Activated CD4-positive, CD25-positive, alpha-beta regulatory T cell treated with anti-CD3 and anti-CD28 coated beads, Interleukin-2, amount 50 U/mL, for 72 hours (primary cell): ENCODE measurements at regions not wholly inside any gene's neighbourhood (a gene's known extent, or its start where the extent isn't known, plus 50 kb on each side); places are given as distances from the start of the nearest gene placed in this dataset.
A peak's percentile ranks its signal among the peaks of the same experiment; 100 is the strongest.

Experiments
- DNase-seq: peaks from one replicate; pipeline ENCODE4 v3.0.0; 2021

- no peak for DNase-seq
Measured at GRCh38 chr13:50071379-50071778, 56.1 kb downstream of the KCNRG start.

GRCh38 chr13:50072676-50073075 lies 57.4 kb downstream of the KCNRG start:
- DNase-seq, result no peak

- no peak for DNase-seq
Measured at GRCh38 chr13:50073340-50073739, 58.1 kb downstream of the KCNRG start.

- no peak for DNase-seq
Measured at GRCh38 chr13:50074843-50075242, 59.6 kb downstream of the KCNRG start.

GRCh38 chr13:50075619-50076097 lies 60.4 kb downstream of the KCNRG start:
- no peak for DNase-seq

GRCh38 chr13:50077431-50077830 lies 62.2 kb downstream of the KCNRG start:
- DNase-seq, result no peak

- no peak for DNase-seq
Measured at GRCh38 chr13:50078231-50078894, 63.1 kb downstream of the KCNRG start.

GRCh38 chr13:50078895-50079654 lies 63.8 kb downstream of the KCNRG start:
- DNase-seq, result no peak

- no peak for DNase-seq
Measured at GRCh38 chr13:50079655-50080202, 64.5 kb downstream of the KCNRG start.

- no peak for DNase-seq
Measured at GRCh38 chr13:50080203-50080910, 65.1 kb downstream of the KCNRG start.

GRCh38 chr13:50080911-50081678 lies 65.9 kb downstream of the KCNRG start:
- peak; percentile 70 for DNase-seq

- DNase-seq, result peak; percentile 96
Measured at GRCh38 chr13:50081679-50082425, 66.6 kb downstream of the KCNRG start.

GRCh38 chr13:50082426-50083281 lies 67.4 kb downstream of the KCNRG start:
- peak; percentile 70 for DNase-seq

- DNase-seq, result no peak
Measured at GRCh38 chr13:50085063-50085462, 69.8 kb downstream of the KCNRG start.

- no peak for DNase-seq
Measured at GRCh38 chr13:50089633-50090032, 74.4 kb downstream of the KCNRG start.

- DNase-seq, result no peak
Measured at GRCh38 chr13:50090211-50090610, 75.0 kb downstream of the KCNRG start.

- DNase-seq, result no peak
Measured at GRCh38 chr13:50094615-50095293, 79.5 kb downstream of the KCNRG start.

GRCh38 chr13:50098693-50099092 lies 83.4 kb downstream of the KCNRG start:
- no peak for DNase-seq

- DNase-seq, result no peak
Measured at GRCh38 chr13:50099473-50099872, 84.2 kb downstream of the KCNRG start.

- DNase-seq, result no peak
Measured at GRCh38 chr13:50101590-50101989, 86.3 kb downstream of the KCNRG start.
